ENCODE measurements at regions not wholly inside any gene's neighbourhood (a gene's known extent, or its start where the extent isn't known, plus 50 kb on each side); places are given as distances from the start of the nearest gene placed in this dataset.

DNA sequence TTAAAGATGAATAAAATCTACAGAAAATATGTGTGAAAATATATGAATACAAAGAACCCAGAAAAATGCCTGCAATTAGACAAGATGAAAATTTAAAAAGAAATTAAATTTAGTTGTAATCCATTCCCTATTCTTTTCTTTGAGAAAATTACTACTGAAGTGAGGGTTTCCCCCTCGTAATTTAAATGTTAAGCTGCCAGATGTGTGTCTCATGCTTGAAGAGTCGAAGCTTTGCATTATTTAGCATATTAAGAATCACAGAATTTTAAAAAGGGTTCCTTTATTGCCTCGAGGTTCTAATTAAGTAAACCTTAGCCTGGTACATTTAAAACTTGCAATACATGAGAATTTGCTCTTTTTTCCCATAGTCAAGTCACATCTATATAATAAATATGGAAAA is 630.1 kb downstream of the TFAP2A start:
- Histone ChIP-seq H2BK5ac (ENCODE audit: low read depth, low read length, poor library complexity, severe bottlenecking) (no peak overlapping the region), H3K9ac (ENCODE audit: low read depth, low read length) (no peak overlapping the region), H2BK15ac (ENCODE audit: low read depth, low read length) (no peak overlapping the region), H3K27ac (ENCODE audit: insufficient read depth, low read length) (no peak overlapping the region), H3K36me3 (ENCODE audit: control insufficient read depth, insufficient read depth, low read length) (no peaks in the 10 kb centered on the region), H4K20me1 (ENCODE audit: insufficient read depth, low read length) (no peaks in the 10 kb centered on the region), H3K9me1 (ENCODE audit: insufficient read depth, low read length) (no peaks in the 10 kb centered on the region), H3K14ac (replicated peaks; ENCODE audit: low read depth, low read length) (no peak overlapping the region), H3K56ac (ENCODE audit: extremely low read depth, insufficient read depth, low read length) (no peak overlapping the region), H3K79me1 (ENCODE audit: low read depth in 1 of 2, low read length in 2 of 2) (no peaks in the 10 kb centered on the region), H2AK5ac (ENCODE audit: low read depth, low read length) (no peak overlapping the region), H3K4me3 (ENCODE audit: insufficient read depth, low read depth, low read length) (no peak overlapping the region), H3K4ac (ENCODE audit: low read depth, low read length) (no peak overlapping the region), H3K9me3 (ENCODE audit: control insufficient read depth, insufficient read depth, low read length) (no peaks in the 10 kb centered on the region), H4K91ac (ENCODE audit: insufficient read depth, low read depth, low read length) (no peak overlapping the region), H3K4me1 (ENCODE audit: control insufficient read depth, insufficient read depth, low read length) (no peaks in the 10 kb centered on the region), H3K23ac (ENCODE audit: low read depth, low read length) (no peak overlapping the region), H3K27me3 (ENCODE audit: control insufficient read depth, insufficient read depth, low read length) (no peaks in the 10 kb centered on the region), H2BK20ac (ENCODE audit: low read depth, low read length) (no peak overlapping the region), H3K18ac (ENCODE audit: low read depth, low read length) (no peak overlapping the region), H2BK120ac (ENCODE audit: low read depth, low read length) (no peak overlapping the region), H2AFZ (replicated peaks; ENCODE audit: low read length, poor library complexity) (no peak overlapping the region), H2AK9ac (replicated peaks; ENCODE audit: low read depth, low read length, poor library complexity) (no peak overlapping the region), H4K8ac (ENCODE audit: low read depth in 2 of 2, low read length in 2 of 2) (no peak overlapping the region), H3K4me2 (ENCODE audit: low read depth, low read length) (no peak overlapping the region), H4K5ac (ENCODE audit: low read depth, low read length) (no peak overlapping the region)
- TF ChIP-seq CHD1 (IDR thresholded peaks at IDR 0.05; ENCODE audit: low read depth, low read length) (no peak), FOS (IDR thresholded peaks at IDR 0.05; ENCODE audit: low read depth, low read length) (no peak), RAD21 (IDR thresholded peaks at IDR 0.05; ENCODE audit: low read length) (no peak), MAZ (IDR thresholded peaks at IDR 0.05; ENCODE audit: borderline replicate concordance, low read depth, low read length) (no peak), RFX5 (IDR thresholded peaks at IDR 0.05; ENCODE audit: low read depth, low read length) (no peak), CEBPB (IDR thresholded peaks at IDR 0.05; ENCODE audit: low read depth, low read length) (no peak), MXI1 (IDR thresholded peaks at IDR 0.05; ENCODE audit: borderline replicate concordance, low read depth, low read length) (no peak), BHLHE40 (IDR thresholded peaks at IDR 0.05; ENCODE audit: low read depth, low read length) (no peak), ELK1 (IDR thresholded peaks at IDR 0.05; ENCODE audit: borderline replicate concordance, low read depth, low read length) (no peak)
- TF ChIP-seq, protein P1, sequence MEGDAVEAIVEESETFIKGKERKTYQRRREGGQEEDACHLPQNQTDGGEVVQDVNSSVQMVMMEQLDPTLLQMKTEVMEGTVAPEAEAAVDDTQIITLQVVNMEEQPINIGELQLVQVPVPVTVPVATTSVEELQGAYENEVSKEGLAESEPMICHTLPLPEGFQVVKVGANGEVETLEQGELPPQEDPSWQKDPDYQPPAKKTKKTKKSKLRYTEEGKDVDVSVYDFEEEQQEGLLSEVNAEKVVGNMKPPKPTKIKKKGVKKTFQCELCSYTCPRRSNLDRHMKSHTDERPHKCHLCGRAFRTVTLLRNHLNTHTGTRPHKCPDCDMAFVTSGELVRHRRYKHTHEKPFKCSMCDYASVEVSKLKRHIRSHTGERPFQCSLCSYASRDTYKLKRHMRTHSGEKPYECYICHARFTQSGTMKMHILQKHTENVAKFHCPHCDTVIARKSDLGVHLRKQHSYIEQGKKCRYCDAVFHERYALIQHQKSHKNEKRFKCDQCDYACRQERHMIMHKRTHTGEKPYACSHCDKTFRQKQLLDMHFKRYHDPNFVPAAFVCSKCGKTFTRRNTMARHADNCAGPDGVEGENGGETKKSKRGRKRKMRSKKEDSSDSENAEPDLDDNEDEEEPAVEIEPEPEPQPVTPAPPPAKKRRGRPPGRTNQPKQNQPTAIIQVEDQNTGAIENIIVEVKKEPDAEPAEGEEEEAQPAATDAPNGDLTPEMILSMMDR (conservative IDR thresholded peaks at IDR 0.05; ENCODE audit: low read depth, low read length): no peak
- TF ChIP-seq, protein P2, sequence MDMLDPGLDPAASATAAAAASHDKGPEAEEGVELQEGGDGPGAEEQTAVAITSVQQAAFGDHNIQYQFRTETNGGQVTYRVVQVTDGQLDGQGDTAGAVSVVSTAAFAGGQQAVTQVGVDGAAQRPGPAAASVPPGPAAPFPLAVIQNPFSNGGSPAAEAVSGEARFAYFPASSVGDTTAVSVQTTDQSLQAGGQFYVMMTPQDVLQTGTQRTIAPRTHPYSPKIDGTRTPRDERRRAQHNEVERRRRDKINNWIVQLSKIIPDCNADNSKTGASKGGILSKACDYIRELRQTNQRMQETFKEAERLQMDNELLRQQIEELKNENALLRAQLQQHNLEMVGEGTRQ (IDR thresholded peaks at IDR 0.05; ENCODE audit: low read depth, low read length): no peak
- in situ Hi-C loops (cut with MboI; ENCODE audit: low sequenced_read_pairs): no loop called here
- dilution Hi-C loops (cut with HindIII; ENCODE audit: low sequenced_read_pairs, unreplicated experiment): no loop called here
- BruUV-seq (replicated peaks): no TSS peak
- ChIA-PET CTCF (no interaction called here), POLR2A (ENCODE audit: unreplicated experiment) (interaction anchor here (0.6 kb wide), 1 partner anchor 743 kb away, joined by 3 read pairs; no protein-coding TSS in a partner anchor)
- intact Hi-C loops (cut with micrococcal nuclease): loop anchor here (10.0 kb wide), 1 partner anchor 140 kb away; no protein-coding TSS in a partner anchor
- ATAC-seq (ENCODE audit: low read depth) (no peak), DNase-seq (no peak)
- no CpG with 5 or more reads among the region's 3 CpGs for WGBS, 2 experiments (ENCODE audit: extremely low coverage in 2 of 2, insufficient read length in 1 of 2)
